Progenitor cell of endocrine pancreas (in vitro differentiated cells): ENCODE measurements at regions not wholly inside any gene's neighbourhood (a gene's known extent, or its start where the extent isn't known, plus 50 kb on each side); places are given as distances from the start of the nearest gene placed in this dataset.

ENCODE experiments used
- DNase-seq: peaks from one replicate; pipeline ENCODE4 v3.0.0; 2021; ENCODE audit warnings: low spot score; ENCODE audit not compliant: unreplicated experiment
- H3K27ac Mint-ChIP-seq: 2 replicates; pipeline ENCODE4 v1.8.0; 2021; ENCODE audit warnings: mild to moderate bottlenecking, moderate library complexity, mixed read lengths
- H3K27me3 Mint-ChIP-seq: 2 replicates; pipeline ENCODE4 v1.8.0; 2021; ENCODE audit warnings: mixed read lengths
- H3K36me3 Mint-ChIP-seq: 2 replicates; pipeline ENCODE4 v1.8.0; 2022; ENCODE audit warnings: mixed read lengths; ENCODE audit not compliant: insufficient read depth
- H3K4me1 Mint-ChIP-seq: 2 replicates; pipeline ENCODE4 v1.8.0; 2021; ENCODE audit warnings: low read depth, mixed read lengths
- H3K4me3 Mint-ChIP-seq: 2 replicates; pipeline ENCODE4 v1.8.0; 2021; ENCODE audit warnings: low read depth, mild to moderate bottlenecking, moderate library complexity, mixed read lengths
- H3K9me3 Mint-ChIP-seq: 2 replicates; pipeline ENCODE4 v1.8.0; 2021; ENCODE audit warnings: low read depth, mixed read lengths
- CTCF ChIP-seq: fragments of 200-600 bp; sonication (generic); IDR thresholded peaks from one replicate; pipeline ENCODE4 v1.5.0; 2021; ENCODE audit warnings: antibody characterized with exemption, mild to moderate bottlenecking; ENCODE audit not compliant: unreplicated experiment

- H3K27ac Mint-ChIP-seq, result no peak overlapping the region
- TF ChIP-seq CTCF, result no peak
- H3K4me1 Mint-ChIP-seq, result no peaks in the 10 kb centered on the region
- no peaks in the 10 kb centered on the region for H3K36me3 Mint-ChIP-seq
- no peak for DNase-seq
- H3K4me3 Mint-ChIP-seq, result no peak overlapping the region
- no peaks in the 10 kb centered on the region for H3K9me3 Mint-ChIP-seq
- no peaks in the 10 kb centered on the region for H3K27me3 Mint-ChIP-seq
These were observed 1133.8 kb downstream of the TUSC7 start for GRCh38 chr3:117843356-117843755.

GRCh38 chr3:117844676-117845075 is 1135.1 kb downstream of the TUSC7 start:
- Mint-ChIP-seq H3K27ac (no peak overlapping the region), H3K4me1 (no peaks in the 10 kb centered on the region), H3K9me3 (no peaks in the 10 kb centered on the region), H3K4me3 (no peak overlapping the region), H3K27me3 (no peaks in the 10 kb centered on the region), H3K36me3 (no peaks in the 10 kb centered on the region)
- no peak for TF ChIP-seq CTCF
- no peak for DNase-seq

- TF ChIP-seq CTCF, result no peak
These were observed 1136.7 kb downstream of the TUSC7 start for GRCh38 chr3:117846238-117846637.

GRCh38 chr3:117848606-117849005 is 1139.0 kb downstream of the TUSC7 start:
- H3K27ac Mint-ChIP-seq, result no peak overlapping the region
- TF ChIP-seq CTCF, result no peak
- no peak overlapping the region for H3K4me3 Mint-ChIP-seq
- H3K36me3 Mint-ChIP-seq, result no peaks in the 10 kb centered on the region
- H3K27me3 Mint-ChIP-seq, result no peaks in the 10 kb centered on the region
- no peaks in the 10 kb centered on the region for H3K9me3 Mint-ChIP-seq
- H3K4me1 Mint-ChIP-seq, result no peaks in the 10 kb centered on the region
- DNase-seq, result no peak

More at GRCh38 chr3:117846238-117846637, 1136.7 kb downstream of the TUSC7 start:
- no peak for DNase-seq
- Mint-ChIP-seq H3K4me1 (no peaks in the 10 kb centered on the region), H3K4me3 (no peak overlapping the region), H3K27ac (no peak overlapping the region), H3K36me3 (no peaks in the 10 kb centered on the region), H3K27me3 (no peaks in the 10 kb centered on the region), H3K9me3 (no peaks in the 10 kb centered on the region)

- no peak for TF ChIP-seq CTCF
- H3K27ac Mint-ChIP-seq, result no peak overlapping the region
- H3K9me3 Mint-ChIP-seq, result no peaks in the 10 kb centered on the region
- no peaks in the 10 kb centered on the region for H3K27me3 Mint-ChIP-seq
- H3K36me3 Mint-ChIP-seq, result no peaks in the 10 kb centered on the region
- no peak for DNase-seq
- no peaks in the 10 kb centered on the region for H3K4me1 Mint-ChIP-seq
- H3K4me3 Mint-ChIP-seq, result no peak overlapping the region
These were observed 1144.5 kb downstream of the TUSC7 start for GRCh38 chr3:117853923-117854668.
